HEK293T (cell line): ENCODE measurements at regions not wholly inside any gene's neighbourhood (a gene's known extent, or its start where the extent isn't known, plus 50 kb on each side); places are given as distances from the start of the nearest gene placed in this dataset.
"Not testable (repeated sequence)": the region's sequence is repeated elsewhere in the genome, so short reads cannot be mapped to it uniquely, and the experiment has no call there.

Experiments used
- CTCF ChIA-PET: fragments of 350-600 bp; formaldehyde crosslinking; extraction: SDS; loops from one replicate; lab custom pipeline; 2021; ENCODE audit warnings: antibody characterized with exemption, inconsistent platforms; lab: Yijun Ruan, JAX
- POLR2A ChIA-PET: fragments of 350-600 bp; formaldehyde crosslinking; extraction: SDS; loops from one replicate; lab custom pipeline; 2020; ENCODE audit warnings: antibody characterized with exemption, inconsistent platforms; lab: Yijun Ruan, JAX
- DNase-seq: peaks from one replicate; pipeline ENCODE4 v3.0.0; 2012; ENCODE audit warnings: mixed read lengths; ENCODE audit errors: extremely low spot score

- DNase-seq, CTCF ChIA-PET, POLR2A ChIA-PET: not testable (repeated sequence)
These were observed 2812.7 kb downstream of the RPIA start for GRCh38 chr2:91503959-91504741.

- POLR2A ChIA-PET, DNase-seq, CTCF ChIA-PET: not testable (repeated sequence)
These were observed 2817.3 kb downstream of the RPIA start for GRCh38 chr2:91508816-91509215.

GRCh38 chr2:91509276-91509675, 2817.8 kb downstream of the RPIA start:
- POLR2A ChIA-PET, DNase-seq, CTCF ChIA-PET: not testable (repeated sequence)

GRCh38 chr2:91511166-91511565, 2819.7 kb downstream of the RPIA start:
- DNase-seq, CTCF ChIA-PET, POLR2A ChIA-PET: not testable (repeated sequence)

GRCh38 chr2:91515966-91516365, 2824.5 kb downstream of the RPIA start:
- POLR2A ChIA-PET, DNase-seq, CTCF ChIA-PET: not testable (repeated sequence)

- DNase-seq, CTCF ChIA-PET, POLR2A ChIA-PET: not testable (repeated sequence)
These were observed 2825.2 kb downstream of the RPIA start for GRCh38 chr2:91516669-91517068.

- DNase-seq, CTCF ChIA-PET, POLR2A ChIA-PET: not testable (repeated sequence)
These were observed 2826.4 kb downstream of the RPIA start for GRCh38 chr2:91517846-91518245.

GRCh38 chr2:91518361-91518981, 2827.0 kb downstream of the RPIA start:
- POLR2A ChIA-PET, DNase-seq, CTCF ChIA-PET: not testable (repeated sequence)

- POLR2A ChIA-PET, DNase-seq, CTCF ChIA-PET: not testable (repeated sequence)
These were observed 2827.9 kb downstream of the RPIA start for GRCh38 chr2:91519359-91519758.

GRCh38 chr2:91519914-91520313, 2828.4 kb downstream of the RPIA start:
- DNase-seq, CTCF ChIA-PET, POLR2A ChIA-PET: not testable (repeated sequence)

- DNase-seq, CTCF ChIA-PET, POLR2A ChIA-PET: not testable (repeated sequence)
These were observed 2829.1 kb downstream of the RPIA start for GRCh38 chr2:91520523-91520922.

- DNase-seq, CTCF ChIA-PET, POLR2A ChIA-PET: not testable (repeated sequence)
These were observed 2829.6 kb downstream of the RPIA start for GRCh38 chr2:91520972-91521535.

GRCh38 chr2:91521944-91522343, 2830.5 kb downstream of the RPIA start:
- CTCF ChIA-PET, POLR2A ChIA-PET, DNase-seq: not testable (repeated sequence)

GRCh38 chr2:91522877-91523276, 2831.4 kb downstream of the RPIA start:
- POLR2A ChIA-PET, DNase-seq, CTCF ChIA-PET: not testable (repeated sequence)

GRCh38 chr2:91523751-91524150, 2832.3 kb downstream of the RPIA start:
- POLR2A ChIA-PET, DNase-seq, CTCF ChIA-PET: not testable (repeated sequence)

- DNase-seq, CTCF ChIA-PET, POLR2A ChIA-PET: not testable (repeated sequence)
These were observed 2834.1 kb downstream of the RPIA start for GRCh38 chr2:91525587-91525986.

GRCh38 chr2:91526083-91526482, 2834.6 kb downstream of the RPIA start:
- CTCF ChIA-PET, DNase-seq, POLR2A ChIA-PET: not testable (repeated sequence)

GRCh38 chr2:91527056-91527455, 2835.6 kb downstream of the RPIA start:
- POLR2A ChIA-PET, CTCF ChIA-PET, DNase-seq: not testable (repeated sequence)

- CTCF ChIA-PET, POLR2A ChIA-PET, DNase-seq: not testable (repeated sequence)
These were observed 2836.1 kb downstream of the RPIA start for GRCh38 chr2:91527491-91528031.
